ENCODE measurements at regions not wholly inside any gene's neighbourhood (a gene's known extent, or its start where the extent isn't known, plus 50 kb on each side); places are given as distances from the start of the nearest gene placed in this dataset.

DNA sequence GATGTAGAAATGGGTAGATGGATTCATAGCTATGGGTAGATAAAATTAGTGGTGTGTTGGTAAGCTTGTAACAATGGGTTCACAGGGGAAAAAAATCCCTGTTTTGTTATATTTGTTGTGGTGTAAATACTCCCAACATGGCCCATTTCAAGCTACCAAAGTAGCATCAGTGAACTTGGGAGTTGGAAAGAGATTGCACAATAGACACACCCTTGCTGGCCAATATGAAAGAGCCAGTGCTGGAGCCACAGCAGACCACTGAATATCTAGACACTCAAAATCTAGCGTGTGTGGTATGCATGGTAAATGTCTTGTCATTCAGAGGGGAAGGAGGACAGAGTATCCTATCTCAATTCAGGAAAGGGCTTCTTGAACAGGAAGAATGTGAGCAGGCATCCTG lies 565.1 kb upstream of the SALL1 start:
- ChIA-PET CTCF (no interaction called here), POLR2A (ENCODE audit: unreplicated experiment) (no interaction called here)
- no peak for TF ChIP-seq EZH2 (IDR thresholded peaks at IDR 0.05; ENCODE audit: low read depth)
- TF ChIP-seq, protein P1, sequence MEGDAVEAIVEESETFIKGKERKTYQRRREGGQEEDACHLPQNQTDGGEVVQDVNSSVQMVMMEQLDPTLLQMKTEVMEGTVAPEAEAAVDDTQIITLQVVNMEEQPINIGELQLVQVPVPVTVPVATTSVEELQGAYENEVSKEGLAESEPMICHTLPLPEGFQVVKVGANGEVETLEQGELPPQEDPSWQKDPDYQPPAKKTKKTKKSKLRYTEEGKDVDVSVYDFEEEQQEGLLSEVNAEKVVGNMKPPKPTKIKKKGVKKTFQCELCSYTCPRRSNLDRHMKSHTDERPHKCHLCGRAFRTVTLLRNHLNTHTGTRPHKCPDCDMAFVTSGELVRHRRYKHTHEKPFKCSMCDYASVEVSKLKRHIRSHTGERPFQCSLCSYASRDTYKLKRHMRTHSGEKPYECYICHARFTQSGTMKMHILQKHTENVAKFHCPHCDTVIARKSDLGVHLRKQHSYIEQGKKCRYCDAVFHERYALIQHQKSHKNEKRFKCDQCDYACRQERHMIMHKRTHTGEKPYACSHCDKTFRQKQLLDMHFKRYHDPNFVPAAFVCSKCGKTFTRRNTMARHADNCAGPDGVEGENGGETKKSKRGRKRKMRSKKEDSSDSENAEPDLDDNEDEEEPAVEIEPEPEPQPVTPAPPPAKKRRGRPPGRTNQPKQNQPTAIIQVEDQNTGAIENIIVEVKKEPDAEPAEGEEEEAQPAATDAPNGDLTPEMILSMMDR (conservative IDR thresholded peaks at IDR 0.05): no peak
- Histone ChIP-seq H4K20me1 (ENCODE audit: insufficient read depth) (no peaks in the 10 kb centered on the region), H3K4me3 (no peak overlapping the region), H3K36me3 (ENCODE audit: low read depth) (no peaks in the 10 kb centered on the region), H2AFZ (no peak overlapping the region), H3K27me3 (ENCODE audit: insufficient read depth, low read depth) (no peaks in the 10 kb centered on the region), H3K4me2 (no peak overlapping the region), H3K9me2 (ENCODE audit: insufficient read depth) (no peaks in the 10 kb centered on the region), H3K79me2 (ENCODE audit: low read depth) (no peaks in the 10 kb centered on the region), H3K9me3 (ENCODE audit: insufficient read depth, low read depth) (no peaks in the 10 kb centered on the region), H3F3A (ENCODE audit: insufficient read depth, low read depth) (no peaks in the 10 kb centered on the region), H3K27ac (no peak overlapping the region), H3K4me1 (replicated peaks; ENCODE audit: insufficient read depth) (no peaks in the 10 kb centered on the region)
- BruUV-seq (replicated peaks): no TSS peak
- DNase-seq: no peak
- intact Hi-C loops (cut with micrococcal nuclease; ENCODE audit: unreplicated experiment): no loop called here

DNA sequence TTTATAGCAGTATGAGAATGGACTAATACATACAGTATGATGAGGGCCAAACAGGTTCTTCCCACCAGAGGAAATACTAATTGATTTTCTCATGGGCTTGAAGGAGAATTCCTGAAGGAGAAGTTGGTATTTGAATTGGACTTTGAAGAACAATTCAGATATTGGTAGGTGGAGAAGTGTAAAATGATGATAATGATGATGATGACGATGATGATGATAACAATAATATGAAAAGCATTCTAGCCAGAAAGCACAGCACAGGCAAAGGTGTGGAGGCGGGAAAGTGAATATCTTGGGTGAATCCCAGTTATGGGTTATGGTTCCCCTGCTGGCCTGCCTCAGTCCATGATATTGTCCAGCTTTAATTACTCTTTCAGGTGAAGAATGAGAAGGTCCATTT lies 562.4 kb upstream of the SALL1 start:
- no peak overlapping the region for H3K4me3 ChIP-seq
- intact Hi-C loops (cut with micrococcal nuclease; ENCODE audit: unreplicated experiment): no loop called here
- H3F3A ChIP-seq (ENCODE audit: insufficient read depth, low read depth): no peaks in the 10 kb centered on the region
- no peaks in the 10 kb centered on the region for H3K9me2 ChIP-seq (ENCODE audit: insufficient read depth)
- no peak overlapping the region for H2AFZ ChIP-seq
- no peak for TF ChIP-seq EZH2 (IDR thresholded peaks at IDR 0.05; ENCODE audit: low read depth)
- TF ChIP-seq, protein P1 (conservative IDR thresholded peaks at IDR 0.05): no peak
- no TSS peak for BruUV-seq (replicated peaks)
- DNase-seq: no peak
- no peak overlapping the region for H3K27ac ChIP-seq
- H3K79me2 ChIP-seq (ENCODE audit: low read depth): no peaks in the 10 kb centered on the region
- POLR2A ChIA-PET (ENCODE audit: unreplicated experiment): no interaction called here
- H3K4me1 ChIP-seq (replicated peaks; ENCODE audit: insufficient read depth): no peaks in the 10 kb centered on the region
- H3K36me3 ChIP-seq (ENCODE audit: low read depth): no peaks in the 10 kb centered on the region
- no peaks in the 10 kb centered on the region for H3K9me3 ChIP-seq (ENCODE audit: insufficient read depth, low read depth)
- CTCF ChIA-PET: no interaction called here
- no peaks in the 10 kb centered on the region for H3K27me3 ChIP-seq (ENCODE audit: insufficient read depth, low read depth)
- H4K20me1 ChIP-seq (ENCODE audit: insufficient read depth): no peaks in the 10 kb centered on the region
- H3K4me2 ChIP-seq: no peak overlapping the region

DNA sequence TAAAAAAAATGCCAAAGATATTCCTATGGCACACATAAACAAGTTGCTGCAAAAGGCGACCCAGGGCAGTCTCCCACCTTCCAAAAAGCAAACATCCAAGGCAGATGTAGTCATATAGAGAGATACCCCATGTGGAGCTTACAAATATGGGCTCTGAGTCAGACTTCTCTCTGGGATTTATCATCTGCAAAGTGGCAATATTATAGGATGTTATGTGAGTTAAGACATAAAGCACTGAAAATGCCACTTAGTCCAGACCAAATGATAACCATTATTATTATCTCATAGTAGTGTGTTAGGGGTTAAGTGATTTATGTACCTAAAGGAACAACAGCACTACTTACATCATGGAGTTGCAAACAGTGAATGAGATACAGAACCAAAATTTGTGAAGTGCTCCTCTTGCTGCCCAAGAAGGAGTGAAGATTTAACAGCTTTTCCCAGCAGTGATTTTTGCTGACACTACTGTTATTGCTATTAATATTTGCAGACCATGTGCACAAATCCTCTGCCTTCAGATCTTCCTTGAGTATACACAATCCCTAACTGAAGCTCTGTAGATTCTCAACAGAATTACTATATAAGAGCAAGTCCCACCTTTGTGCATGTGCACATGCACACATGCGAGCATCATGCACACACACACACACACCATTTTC lies 560.0 kb upstream of the SALL1 start:
- ChIA-PET POLR2A (ENCODE audit: unreplicated experiment) (no interaction called here), CTCF (no interaction called here)
- intact Hi-C loops (cut with micrococcal nuclease; ENCODE audit: unreplicated experiment): no loop called here

More for the DNA sequence above, 560.0 kb upstream of the SALL1 start:
- H3K4me1 ChIP-seq (replicated peaks; ENCODE audit: insufficient read depth): no peaks in the 10 kb centered on the region
- no peaks in the 10 kb centered on the region for H3F3A ChIP-seq (ENCODE audit: insufficient read depth, low read depth)
- H3K4me2 ChIP-seq: no peak overlapping the region
- no peak overlapping the region for H3K27ac ChIP-seq
- no peaks in the 10 kb centered on the region for H3K79me2 ChIP-seq (ENCODE audit: low read depth)
- no peak for DNase-seq
- BruUV-seq (replicated peaks): no TSS peak
- no peaks in the 10 kb centered on the region for H3K9me3 ChIP-seq (ENCODE audit: insufficient read depth, low read depth)
- no peaks in the 10 kb centered on the region for H3K27me3 ChIP-seq (ENCODE audit: insufficient read depth, low read depth)
- H4K20me1 ChIP-seq (ENCODE audit: insufficient read depth): no peaks in the 10 kb centered on the region
- no peak overlapping the region for H3K4me3 ChIP-seq
- no peaks in the 10 kb centered on the region for H3K9me2 ChIP-seq (ENCODE audit: insufficient read depth)
- TF ChIP-seq, protein P1 (conservative IDR thresholded peaks at IDR 0.05): no peak
- TF ChIP-seq EZH2 (IDR thresholded peaks at IDR 0.05; ENCODE audit: low read depth): no peak
- no peak overlapping the region for H2AFZ ChIP-seq
- no peaks in the 10 kb centered on the region for H3K36me3 ChIP-seq (ENCODE audit: low read depth)
